MCF 10A (cell line): ENCODE measurements at regions not wholly inside any gene's neighbourhood (a gene's known extent, or its start where the extent isn't known, plus 50 kb on each side); places are given as distances from the start of the nearest gene placed in this dataset.

Experiments used
- BruUV-seq: library from RNA; stranded (reverse); fragments of 400-500 nt; replicated peaks from 2 replicates; lab custom pipeline; 2021; lab: Mats Ljungman, UMichigan
- CTCF ChIA-PET: fragments of 300-600 bp; sonication (Branson Sonifier 250); formaldehyde crosslinking; extraction: SDS; loops from one replicate; lab custom pipeline; 2021; ENCODE audit warnings: antibody characterized with exemption, inconsistent platforms; lab: Yijun Ruan, JAX
- POLR2A ChIA-PET: fragments of 300-600, 350-650 bp; sonication (Branson Sonifier 250); formaldehyde crosslinking; extraction: SDS; loops from one replicate; lab custom pipeline; 2020; ENCODE audit warnings: antibody characterized with exemption, inconsistent platforms; lab: Yijun Ruan, JAX
- DNase-seq: peaks from one replicate; pipeline ENCODE4 v3.0.0-alpha.2; 2018; ENCODE audit not compliant: unreplicated experiment
- H3K27ac Mint-ChIP-seq: one replicate; pipeline ENCODE4 v1.8.0; 2022; ENCODE audit warnings: mild to moderate bottlenecking, low read depth, mixed read lengths; ENCODE audit not compliant: unreplicated experiment
- H3K27me3 Mint-ChIP-seq: one replicate; pipeline ENCODE4 v1.8.0; 2022; ENCODE audit warnings: mixed read lengths; ENCODE audit not compliant: insufficient read depth, unreplicated experiment
- H3K36me3 Mint-ChIP-seq: one replicate; pipeline ENCODE4 v1.8.0; 2022; ENCODE audit warnings: mild to moderate bottlenecking, moderate library complexity, mixed read lengths; ENCODE audit not compliant: insufficient read depth, unreplicated experiment
- H3K4me1 Mint-ChIP-seq: one replicate; pipeline ENCODE4 v1.8.0; 2022; ENCODE audit warnings: mixed read lengths; ENCODE audit not compliant: insufficient read depth, unreplicated experiment
- H3K4me3 Mint-ChIP-seq: one replicate; pipeline ENCODE4 v1.8.0; 2022; ENCODE audit warnings: mild to moderate bottlenecking, moderate library complexity, mixed read lengths; ENCODE audit not compliant: unreplicated experiment
- H3K9me3 Mint-ChIP-seq: one replicate; pipeline ENCODE4 v1.8.0; 2022; ENCODE audit warnings: mixed read lengths; ENCODE audit not compliant: unreplicated experiment
- CTCF ChIP-seq: fragments of 200-600 bp; IDR thresholded peaks from one replicate; pipeline ENCODE4 v1.8.0; 2022; ENCODE audit warnings: antibody characterized with exemption, mild to moderate bottlenecking; ENCODE audit not compliant: unreplicated experiment
- intact Hi-C: fragments of 100-400 bp; cut with micrococcal nuclease; formaldehyde crosslinking; loops from 2 replicates; pipeline ENCODE4 v1.14.1; 2022

GRCh38 chr3:31077021-31077601, 182.7 kb upstream of the GADL1 start:
- no TSS peak for BruUV-seq
- Mint-ChIP-seq H3K4me3 (no peak overlapping the region), H3K4me1 (peaks cover 18% of the 10 kb centered on the region), H3K27me3 (no peaks in the 10 kb centered on the region), H3K36me3 (no peaks in the 10 kb centered on the region), H3K9me3 (no peaks in the 10 kb centered on the region), H3K27ac (peak overlapping the region; percentile 4)
- intact Hi-C loops, result loop anchor here (1.0 kb wide), 2 partner anchors 29 to 34 kb away; no protein-coding TSS in a partner anchor
- DNase-seq, result peak; percentile 85
- ChIA-PET POLR2A (interaction anchor here (0.8 to 2.2 kb wide), 10 partner anchors 9 to 456 kb away, joined by 3 to 23 read pairs (median 4); no protein-coding TSS in a partner anchor), CTCF (interaction anchor here (0.5 to 1.4 kb wide), 2 partner anchors 55 to 108 kb away, joined by 3 read pairs; no protein-coding TSS in a partner anchor)
- no peak for TF ChIP-seq CTCF

- intact Hi-C loops, result loop anchor here (1.0 kb wide), 2 partner anchors 28 to 35 kb away; no protein-coding TSS in a partner anchor
- POLR2A ChIA-PET, result interaction anchor here (1.1 to 2.2 kb wide), 5 partner anchors 9 to 455 kb away, joined by 3 to 23 read pairs (median 5); no protein-coding TSS in a partner anchor
- TF ChIP-seq CTCF, result no peak
Observed at GRCh38 chr3:31077826-31078225, 183.4 kb upstream of the GADL1 start.

GRCh38 chr3:31079689-31080088, 185.2 kb upstream of the GADL1 start:
- Mint-ChIP-seq H3K9me3 (no peaks in the 10 kb centered on the region), H3K27ac (no peak overlapping the region), H3K4me3 (no peak overlapping the region), H3K4me1 (peaks cover 9% of the 10 kb centered on the region), H3K36me3 (no peaks in the 10 kb centered on the region), H3K27me3 (no peaks in the 10 kb centered on the region)
- POLR2A ChIA-PET, result interaction anchor here (0.8 to 2.0 kb wide), 2 partner anchors 19 to 38 kb away, joined by 3 to 5 read pairs; no protein-coding TSS in a partner anchor
- no peak for TF ChIP-seq CTCF
- intact Hi-C loops, result no loop called here
- no TSS peak for BruUV-seq
- CTCF ChIA-PET, result interaction anchor here (0.6 to 1.5 kb wide), 4 partner anchors 9 to 115 kb away, joined by 3 read pairs; no protein-coding TSS in a partner anchor
- no peak for DNase-seq

More at GRCh38 chr3:31077826-31078225, 183.4 kb upstream of the GADL1 start:
- Mint-ChIP-seq H3K27me3 (no peaks in the 10 kb centered on the region), H3K27ac (peak overlapping the region; percentile 4), H3K4me3 (no peak overlapping the region), H3K9me3 (no peaks in the 10 kb centered on the region), H3K4me1 (peaks cover 18% of the 10 kb centered on the region), H3K36me3 (no peaks in the 10 kb centered on the region)
- BruUV-seq, result no TSS peak
- no peak for DNase-seq
- CTCF ChIA-PET, result interaction anchor here (0.5 to 1.4 kb wide), 2 partner anchors 109 to 1423 kb away, joined by 3 read pairs; no protein-coding TSS in a partner anchor

GRCh38 chr3:31081018-31081662, 186.7 kb upstream of the GADL1 start:
- no peak for TF ChIP-seq CTCF
- BruUV-seq, result no TSS peak
- Mint-ChIP-seq H3K27me3 (no peaks in the 10 kb centered on the region), H3K9me3 (no peaks in the 10 kb centered on the region), H3K27ac (no peak overlapping the region), H3K36me3 (no peaks in the 10 kb centered on the region), H3K4me1 (peaks cover 9% of the 10 kb centered on the region), H3K4me3 (no peak overlapping the region)
- no peak for DNase-seq
- ChIA-PET POLR2A (interaction anchor here (0.7 to 1.4 kb wide), 3 partner anchors 16 to 60 kb away, joined by 3 to 4 read pairs (median 3); no protein-coding TSS in a partner anchor), CTCF (interaction anchor here (1.0 kb wide), 1 partner anchor 8 kb away, joined by 3 read pairs; no protein-coding TSS in a partner anchor)
- intact Hi-C loops, result no loop called here
